HG03060 (cell line): ENCODE measurements at regions not wholly inside any gene's neighbourhood (a gene's known extent, or its start where the extent isn't known, plus 50 kb on each side); places are given as distances from the start of the nearest gene placed in this dataset.

Source experiments
- ATAC-seq: cut with Tn5 transposase; IDR thresholded peaks from one replicate; pipeline ENCODE4 v1.9.1; 2021; ENCODE audit warnings: low read depth, moderate number of reproducible peaks; ENCODE audit not compliant: unreplicated experiment

DNA sequence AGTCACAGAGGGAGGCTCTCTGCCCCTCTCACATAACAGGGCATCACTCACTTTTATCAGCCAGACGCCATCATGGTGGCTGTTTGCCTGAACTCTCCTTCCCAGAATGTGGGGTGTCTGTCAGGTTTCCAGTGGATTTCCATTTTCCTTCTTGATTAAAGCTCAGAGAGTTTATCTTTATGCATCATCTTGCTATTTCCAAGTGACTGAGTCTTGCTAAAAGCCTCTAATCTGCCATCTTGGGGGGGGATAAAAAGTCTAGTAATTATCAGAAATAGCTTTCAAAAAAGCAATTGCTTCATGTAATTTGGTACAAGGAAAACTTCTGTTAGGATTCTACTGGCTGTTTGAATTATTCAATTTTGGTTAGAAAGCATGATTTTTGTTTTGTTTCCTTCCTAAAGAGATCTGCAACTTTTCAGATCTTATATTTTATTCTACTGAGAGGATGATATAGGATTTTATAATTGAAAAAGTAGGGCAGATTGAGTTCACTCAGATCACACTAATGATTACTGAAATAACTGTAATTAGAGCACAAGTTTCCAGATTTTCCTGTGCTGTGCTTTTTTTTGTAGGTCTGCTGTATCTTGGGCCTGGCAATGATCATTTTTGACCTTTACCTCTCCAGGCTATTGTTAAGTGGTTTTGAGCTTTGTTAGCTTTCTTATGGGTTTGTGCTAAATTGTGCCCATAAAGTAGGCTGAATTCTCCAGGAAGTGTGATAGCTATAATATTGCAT lies 661.5 kb downstream of the TLE4 start:
- no peak for ATAC-seq

- ATAC-seq = no peak
Measured at GRCh38 chr9:80231318-80232236, 659.8 kb downstream of the TLE4 start.

DNA sequence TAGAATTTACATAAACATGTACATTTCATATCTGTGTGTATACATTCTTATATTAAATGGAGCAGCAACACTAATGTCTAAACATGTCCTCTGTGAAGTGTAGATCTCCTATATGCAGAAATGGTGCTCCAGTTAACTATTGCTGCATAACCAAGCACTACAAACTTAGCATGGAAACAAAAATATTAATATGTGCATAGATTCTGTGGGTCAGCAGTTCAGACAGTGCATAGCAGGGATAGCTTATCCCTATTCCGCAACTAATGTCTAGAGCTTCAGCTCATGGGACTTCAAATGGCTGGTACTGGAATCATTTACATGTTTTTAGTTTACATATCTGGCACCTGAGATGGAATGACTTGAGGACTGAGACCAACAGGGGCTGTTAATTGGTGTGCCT lies 652.1 kb downstream of the TLE4 start:
- no peak for ATAC-seq

DNA sequence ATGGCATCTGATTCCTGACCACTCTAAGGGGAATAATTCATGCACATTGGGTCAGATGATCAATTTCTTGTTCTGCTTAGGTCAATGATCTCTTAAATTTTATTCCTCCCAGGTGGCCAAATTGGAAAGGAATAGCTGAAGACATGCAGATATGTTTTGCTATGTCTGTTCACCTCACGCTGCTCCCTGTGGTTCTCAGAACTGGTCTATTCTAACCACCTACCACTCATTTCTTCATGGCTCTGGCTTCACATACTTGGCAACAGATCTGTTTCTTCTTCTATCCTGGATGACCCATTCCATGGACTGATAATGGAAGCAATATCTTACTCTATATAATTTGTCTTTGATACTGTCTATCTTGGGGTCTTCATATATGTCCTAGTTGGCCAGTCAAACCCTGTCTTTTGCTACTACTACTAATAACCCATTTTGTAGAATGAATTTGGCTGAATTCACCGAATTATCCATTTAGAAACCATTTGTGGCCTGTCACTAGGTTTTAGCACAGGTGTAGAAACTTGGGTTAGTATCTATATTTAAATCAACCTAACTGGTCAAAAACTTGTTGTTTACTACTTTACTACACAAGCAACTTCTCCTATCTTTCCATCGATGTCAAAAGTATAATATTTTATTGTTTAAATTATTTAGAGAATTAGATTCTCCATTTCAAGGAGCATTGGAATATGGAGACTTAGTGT lies 650.9 kb downstream of the TLE4 start:
- ATAC-seq = no peak

GRCh38 chr9:80218328-80218727 lies 646.6 kb downstream of the TLE4 start:
- no peak for ATAC-seq

DNA sequence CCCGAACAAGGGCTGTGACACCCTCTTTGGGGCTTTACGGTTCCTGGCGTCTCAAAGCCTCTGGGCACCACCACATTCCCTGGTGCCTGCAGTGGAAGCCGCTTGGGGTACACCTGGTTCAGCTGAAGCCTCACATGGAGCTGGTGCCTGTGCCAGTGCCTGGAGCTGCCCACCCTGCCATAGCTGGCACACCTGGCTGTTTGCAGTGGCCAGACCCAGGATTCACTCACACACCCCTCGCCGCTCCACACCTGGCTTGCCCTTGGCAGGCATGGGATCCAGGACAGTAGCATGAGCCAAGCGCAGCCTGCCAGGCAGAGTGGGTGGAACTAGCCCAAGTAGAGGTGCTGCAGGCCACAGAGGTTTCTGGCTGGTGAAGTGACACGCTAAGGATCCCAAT lies 641.8 kb downstream of the TLE4 start:
- no peak for ATAC-seq

GRCh38 chr9:80208696-80209095 lies 636.9 kb downstream of the TLE4 start:
- no peak for ATAC-seq

DNA sequence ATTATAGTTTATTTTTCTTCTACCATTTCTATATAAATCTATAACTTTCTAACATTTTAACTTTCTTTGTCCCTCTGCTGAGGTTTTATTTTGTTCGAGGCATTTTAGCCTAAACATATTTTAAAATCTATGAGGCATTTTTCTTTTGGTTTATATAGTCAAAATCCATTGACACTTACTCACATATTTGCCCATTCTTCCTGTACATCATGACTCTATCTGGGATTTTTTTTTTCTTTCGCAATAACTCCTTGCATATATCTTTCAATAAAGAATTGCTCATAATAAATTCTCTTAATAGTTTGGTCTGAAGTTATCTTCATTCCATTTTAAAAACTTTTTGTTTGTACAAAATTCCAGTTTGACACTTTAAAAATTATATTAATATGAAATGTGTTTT lies 632.3 kb downstream of the TLE4 start:
- ATAC-seq = no peak

DNA sequence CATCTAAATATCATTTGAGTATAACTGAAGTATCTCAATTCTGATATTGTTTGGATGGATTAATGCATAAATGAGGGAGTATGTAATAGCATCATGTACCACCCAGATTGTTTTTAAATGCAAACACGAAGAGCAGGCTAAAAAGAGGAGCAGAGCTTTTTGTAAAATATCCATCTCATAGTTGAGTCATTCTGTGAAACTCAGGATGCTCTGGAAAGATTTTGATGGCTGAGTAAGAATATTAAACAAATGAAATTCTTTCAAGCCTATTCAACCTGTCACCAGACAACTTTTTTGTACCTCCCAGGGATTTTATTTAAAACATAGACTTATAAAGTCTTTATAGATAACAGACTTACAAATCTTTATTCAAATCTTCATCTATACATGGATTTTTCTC lies 625.9 kb downstream of the TLE4 start:
- no peak for ATAC-seq

- ATAC-seq = no peak
Measured at GRCh38 chr9:80191108-80191507, 619.3 kb downstream of the TLE4 start.

DNA sequence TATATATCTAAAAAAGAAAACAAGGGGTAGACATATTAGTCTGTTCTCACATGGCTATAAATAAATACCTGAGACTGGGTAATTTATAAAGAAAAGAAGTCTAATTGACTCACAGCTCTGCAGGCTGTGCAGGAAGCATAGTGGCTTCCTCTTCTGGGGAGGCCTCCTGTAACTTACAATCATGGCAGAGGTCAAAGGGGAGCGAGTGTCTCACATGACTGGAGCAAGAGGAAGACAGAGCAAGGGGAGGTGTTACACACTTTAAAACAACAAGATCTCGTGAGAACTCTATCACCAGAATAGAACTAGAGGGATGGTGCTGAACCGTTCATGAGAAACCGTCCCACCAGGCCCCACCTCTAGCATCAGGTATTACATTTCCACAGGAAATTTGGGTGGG lies 616.8 kb downstream of the TLE4 start:
- no peak for ATAC-seq

DNA sequence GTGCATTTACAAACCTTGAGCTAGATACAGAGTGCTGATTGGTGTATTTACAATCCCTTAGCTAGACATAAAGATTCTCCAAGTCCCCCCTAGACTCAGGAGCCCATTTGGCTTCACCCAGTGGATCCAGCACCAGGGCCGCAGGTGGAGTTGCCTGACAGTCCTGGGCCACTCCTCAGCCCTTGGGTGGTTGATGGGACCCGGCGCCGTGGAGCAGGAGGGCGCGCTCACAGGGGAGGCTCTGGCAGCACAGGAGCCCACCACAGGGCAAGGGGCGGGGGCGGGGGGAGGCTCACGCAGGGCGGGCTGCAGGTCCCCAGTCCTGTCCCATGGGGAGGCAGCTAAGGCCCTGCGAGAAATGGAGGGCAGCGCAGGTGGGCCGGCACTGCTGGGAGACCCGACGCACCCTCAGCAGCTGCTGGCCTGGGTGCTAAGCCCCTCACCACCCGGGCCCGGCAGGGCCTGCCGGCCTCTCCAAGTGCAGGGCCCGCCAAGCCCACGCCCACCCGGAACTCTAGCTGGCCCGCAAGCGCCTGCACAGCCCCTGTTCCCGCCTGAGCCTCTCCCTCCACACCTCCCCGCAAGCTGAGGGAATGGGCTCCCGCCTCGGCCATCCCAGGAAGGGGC lies 613.5 kb downstream of the TLE4 start:
- no peak for ATAC-seq

DNA sequence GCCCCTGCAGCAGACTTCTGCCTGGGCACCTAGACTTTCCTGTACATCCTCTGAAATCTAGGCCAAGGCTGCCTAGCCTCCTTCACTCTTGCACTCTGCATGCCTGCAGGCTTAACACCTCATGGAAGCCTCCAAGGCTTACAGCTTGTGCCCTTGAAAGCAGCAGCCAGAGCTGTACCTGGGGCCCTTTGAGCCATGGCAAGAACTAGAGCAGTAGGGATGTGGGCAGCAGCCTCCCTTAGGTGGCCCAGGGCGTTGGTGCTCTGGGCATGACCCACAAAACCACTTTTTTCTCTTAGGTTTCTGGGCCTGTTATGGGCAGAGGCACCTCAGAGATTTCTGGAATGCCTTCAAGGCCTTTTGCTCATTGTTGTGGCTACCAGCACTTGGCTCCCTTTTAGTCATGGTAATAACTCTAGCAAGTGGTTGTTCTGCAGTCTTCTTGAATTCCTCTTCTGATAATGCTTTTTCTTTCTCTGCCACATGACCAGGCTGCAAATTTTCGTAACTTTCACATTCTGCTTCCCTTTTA lies 606.2 kb downstream of the TLE4 start:
- no peak for ATAC-seq

DNA sequence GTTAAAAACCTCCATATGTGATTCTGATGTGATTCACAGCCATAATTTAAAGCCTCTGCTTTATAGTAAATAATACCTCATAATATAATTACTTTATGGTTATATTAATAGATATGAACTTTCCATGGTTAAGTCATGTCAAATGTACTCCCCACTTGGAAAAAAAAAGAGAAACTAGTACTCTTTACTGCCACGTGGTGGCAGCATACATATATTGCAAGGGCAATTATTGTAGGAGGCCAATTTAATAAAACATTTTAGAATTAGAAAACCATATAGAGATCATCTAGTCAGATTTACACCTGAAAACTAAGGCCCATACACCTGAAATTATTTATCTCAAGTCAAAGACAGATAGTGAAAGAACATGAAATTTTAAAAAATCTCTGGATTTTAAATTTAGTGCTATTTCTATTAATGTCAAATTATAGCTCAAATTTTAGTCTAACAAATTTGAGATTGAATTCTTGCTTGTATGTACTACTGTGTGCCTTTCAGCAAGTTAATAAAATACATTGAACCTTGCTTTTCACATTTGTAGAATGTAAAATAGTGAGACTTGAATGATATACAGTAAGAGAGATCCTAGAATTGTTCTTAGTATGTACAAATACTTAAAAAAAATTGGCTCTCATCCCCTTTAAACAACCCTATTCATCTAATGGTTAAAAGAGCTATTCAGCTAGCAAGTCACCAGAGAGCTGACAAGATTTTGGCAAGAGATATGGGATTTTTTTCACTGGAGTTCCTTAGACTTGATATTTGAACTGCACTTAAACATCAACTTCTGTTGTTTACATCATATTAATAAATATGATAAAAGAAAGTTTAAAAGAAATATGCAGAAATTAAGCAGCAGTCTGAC lies 603.8 kb downstream of the TLE4 start:
- ATAC-seq = peak; percentile 57

DNA sequence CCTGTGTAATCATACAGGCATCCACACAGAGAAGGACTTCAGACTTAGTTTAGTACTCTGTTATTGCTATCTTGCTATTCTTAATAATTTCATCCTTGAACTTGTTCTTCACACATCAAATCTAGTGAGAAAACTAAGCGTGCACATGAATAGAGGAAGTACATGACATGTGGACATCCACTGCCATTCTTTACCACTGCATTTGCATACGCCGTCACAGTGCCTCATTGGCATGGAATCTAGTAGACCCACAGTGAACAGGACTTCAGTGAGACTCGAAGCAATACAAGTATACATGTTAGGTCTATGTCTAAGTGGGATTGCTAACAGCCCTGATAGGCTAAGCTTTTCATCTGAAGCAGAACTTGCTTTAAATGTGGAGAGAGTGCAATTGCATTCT lies 592.1 kb downstream of the TLE4 start:
- peak; percentile 90 for ATAC-seq

DNA sequence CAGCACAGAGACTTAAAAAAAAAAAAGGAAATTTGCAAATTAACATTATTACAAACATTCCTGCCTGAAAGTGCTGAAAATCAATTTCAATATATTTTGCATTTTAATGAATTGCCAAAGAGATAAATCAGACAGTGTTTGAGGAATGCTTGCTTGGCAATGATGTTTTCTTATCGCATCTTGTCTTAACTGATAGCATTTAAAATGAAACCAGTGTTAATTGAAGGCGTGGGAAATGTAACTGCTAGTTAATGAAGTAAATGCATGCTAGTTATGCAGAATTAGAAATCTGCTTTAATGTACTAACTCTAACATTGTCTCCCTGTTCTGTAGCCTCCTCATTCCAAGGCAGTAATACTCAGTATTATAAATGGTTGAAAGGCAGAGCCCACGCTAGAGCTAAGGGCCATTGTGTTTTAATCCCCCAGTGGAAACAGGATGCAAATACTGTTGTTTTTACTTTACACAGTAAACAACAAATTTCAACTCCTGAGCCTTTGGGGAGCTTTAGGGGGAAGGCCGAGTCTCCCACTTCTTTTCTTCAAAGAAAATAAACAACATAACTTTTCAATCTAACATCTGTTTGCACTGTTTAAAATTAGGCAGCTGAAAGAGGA lies 586.9 kb downstream of the TLE4 start:
- ATAC-seq = no peak

DNA sequence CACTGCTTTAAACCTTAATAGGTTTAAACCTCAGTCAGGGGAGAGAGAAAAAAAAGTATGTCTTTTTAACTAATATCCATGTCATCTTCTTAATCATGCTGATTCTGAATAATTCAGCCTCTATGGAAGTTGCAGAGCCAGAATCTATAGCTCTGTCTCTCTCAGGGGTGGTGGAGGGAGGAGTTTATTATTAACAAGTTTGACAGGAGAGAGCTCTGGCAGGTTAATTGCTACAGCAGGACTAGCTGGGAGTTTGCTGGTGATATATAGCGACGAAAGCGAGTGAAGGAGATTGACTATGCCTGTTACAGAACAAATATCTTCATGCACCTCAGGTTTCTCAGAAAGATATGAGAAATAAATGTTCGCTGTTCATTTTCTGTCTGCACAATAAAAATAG lies 586.4 kb downstream of the TLE4 start:
- no peak for ATAC-seq

- peak; percentile 34 for ATAC-seq
Measured at GRCh38 chr9:80157561-80157983, 585.8 kb downstream of the TLE4 start.
